ENCODE measurements at regions not wholly inside any gene's neighbourhood (a gene's known extent, or its start where the extent isn't known, plus 50 kb on each side); places are given as distances from the start of the nearest gene placed in this dataset.
"Not testable (repeated sequence)": the region's sequence is repeated elsewhere in the genome, so short reads cannot be mapped to it uniquely, and the experiment has no call there.

DNA sequence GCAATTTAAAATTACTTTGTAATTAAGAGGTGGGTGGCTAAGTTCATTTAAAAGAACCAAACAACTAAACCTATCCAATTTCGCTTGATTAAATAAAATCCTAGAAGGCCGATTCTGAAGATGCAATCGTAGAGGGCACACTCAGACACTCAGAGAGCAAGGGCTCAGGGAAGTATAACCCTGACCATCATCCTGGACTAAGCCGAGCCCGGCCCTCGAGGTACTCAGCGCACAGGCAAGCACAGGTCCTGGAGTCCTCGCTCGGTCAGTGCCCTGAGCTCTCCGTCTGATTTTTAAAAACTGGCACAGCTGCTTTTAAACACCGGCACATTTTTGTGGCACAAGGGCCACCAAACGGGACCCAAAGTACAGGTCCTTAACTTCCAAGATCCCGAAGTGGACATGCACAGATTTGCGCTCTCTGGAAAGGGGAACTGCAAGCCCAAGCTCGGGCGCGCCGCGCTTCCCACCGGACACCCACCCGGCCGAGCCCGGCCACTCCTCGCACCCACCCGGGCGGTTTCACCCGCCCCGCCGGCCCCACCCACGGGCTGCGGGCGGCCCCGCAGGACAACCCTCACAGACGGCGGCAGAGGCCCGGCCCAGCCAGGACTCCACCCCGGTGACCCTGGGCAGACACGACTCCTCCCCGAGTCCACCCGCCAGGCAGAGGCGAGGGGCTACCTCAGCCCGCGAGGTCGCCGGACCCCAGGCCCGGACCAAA is 81.0 kb upstream of the TNK2 start:
- CTCF ChIA-PET; H3K9me3 Mint-ChIP-seq (ENCODE audit: low read depth, unreplicated experiment); H3K27ac Mint-ChIP-seq (ENCODE audit: unreplicated experiment); H3K4me1 Mint-ChIP-seq (ENCODE audit: low read depth, unreplicated experiment); intact Hi-C loops (cut with micrococcal nuclease; ENCODE audit: unreplicated experiment); H3K27me3 Mint-ChIP-seq (ENCODE audit: unreplicated experiment): not testable (repeated sequence)
- H3K4me3 Mint-ChIP-seq (ENCODE audit: low read depth, unreplicated experiment), result peak overlapping the region; percentile 66
- H3K36me3 Mint-ChIP-seq (ENCODE audit: insufficient read depth, unreplicated experiment), result peaks cover 21% of the 10 kb centered on the region
- TSS peak; percentile 56 for BruUV-seq (replicated peaks)
- peak; percentile 38 for DNase-seq

DNA sequence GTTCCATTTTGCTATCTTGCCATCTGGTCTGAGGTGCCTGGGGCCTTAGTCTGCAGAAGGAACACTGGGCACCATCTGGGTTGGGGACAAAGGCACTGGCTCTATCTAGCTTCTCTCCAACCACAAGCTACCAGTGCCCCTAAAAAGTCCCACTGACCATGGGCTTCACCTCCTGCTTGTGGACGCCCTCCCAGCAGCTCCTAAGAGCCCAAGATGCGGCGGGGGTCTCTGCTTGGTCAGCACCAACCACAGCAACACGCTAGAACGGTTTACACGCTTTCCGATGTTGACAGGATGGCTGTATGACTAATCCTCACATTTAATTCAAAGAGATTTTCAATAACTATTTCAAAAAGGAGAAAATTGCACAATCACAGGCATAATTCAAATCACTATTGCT is 80.4 kb upstream of the TNK2 start:
- DNase-seq; H3K27ac Mint-ChIP-seq (ENCODE audit: unreplicated experiment): not testable (repeated sequence)

DNA sequence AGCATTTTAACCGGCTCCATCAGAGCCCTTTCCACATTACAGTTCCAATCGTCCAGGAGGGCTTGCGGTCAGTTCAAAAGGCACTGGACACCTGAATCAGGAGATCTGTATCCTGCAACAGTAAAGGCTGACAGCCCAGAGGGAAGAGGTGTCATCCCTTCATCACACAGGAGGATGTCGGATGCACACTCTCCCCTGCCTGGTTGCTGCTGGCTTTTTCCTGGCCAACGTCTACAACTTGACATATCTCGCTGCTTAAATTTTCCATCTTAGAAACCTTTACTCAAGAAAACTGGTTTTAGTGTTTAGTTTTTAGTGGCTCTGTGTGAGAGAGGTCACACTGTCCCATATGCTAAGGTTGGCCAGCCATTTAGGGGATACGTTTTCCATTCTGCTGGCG is 78.7 kb upstream of the TNK2 start:
- DNase-seq; H3K4me1 Mint-ChIP-seq (ENCODE audit: low read depth, unreplicated experiment); H3K4me3 Mint-ChIP-seq (ENCODE audit: low read depth, unreplicated experiment); H3K9me3 Mint-ChIP-seq (ENCODE audit: low read depth, unreplicated experiment); CTCF ChIA-PET; intact Hi-C loops (cut with micrococcal nuclease; ENCODE audit: unreplicated experiment); H3K27ac Mint-ChIP-seq (ENCODE audit: unreplicated experiment); BruUV-seq (replicated peaks); H3K27me3 Mint-ChIP-seq (ENCODE audit: unreplicated experiment): not testable (repeated sequence)
- H3K36me3 Mint-ChIP-seq (ENCODE audit: insufficient read depth, unreplicated experiment), result peaks cover 34% of the 10 kb centered on the region

More for the DNA sequence above, 80.4 kb upstream of the TNK2 start:
- BruUV-seq (replicated peaks); H3K4me1 Mint-ChIP-seq (ENCODE audit: low read depth, unreplicated experiment); intact Hi-C loops (cut with micrococcal nuclease; ENCODE audit: unreplicated experiment); CTCF ChIA-PET; H3K27me3 Mint-ChIP-seq (ENCODE audit: unreplicated experiment); H3K9me3 Mint-ChIP-seq (ENCODE audit: low read depth, unreplicated experiment): not testable (repeated sequence)
- peak overlapping the region; percentile 53 for H3K4me3 Mint-ChIP-seq (ENCODE audit: low read depth, unreplicated experiment)
- H3K36me3 Mint-ChIP-seq (ENCODE audit: insufficient read depth, unreplicated experiment), result peaks cover 27% of the 10 kb centered on the region

DNA sequence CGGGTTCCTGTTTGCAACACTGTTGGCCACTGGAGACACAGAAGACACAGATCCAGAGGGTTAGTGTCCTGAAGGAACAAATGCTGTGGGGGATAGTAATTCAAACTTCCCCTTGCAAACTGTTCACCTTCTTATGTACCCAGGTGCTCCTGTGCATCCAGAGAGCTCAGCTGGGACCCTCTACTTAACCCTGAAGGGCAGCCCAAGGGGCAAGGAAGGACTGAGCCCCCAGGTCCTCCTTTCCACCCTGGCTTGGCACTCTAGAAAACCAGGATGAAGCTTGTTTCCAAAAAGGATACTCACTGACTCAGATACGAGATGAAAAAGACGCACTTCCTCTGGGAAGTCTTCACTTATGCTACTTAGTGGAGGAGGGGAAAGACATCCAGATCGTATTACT is 78.2 kb upstream of the TNK2 start:
- H3K9me3 Mint-ChIP-seq (ENCODE audit: low read depth, unreplicated experiment); intact Hi-C loops (cut with micrococcal nuclease; ENCODE audit: unreplicated experiment); H3K27me3 Mint-ChIP-seq (ENCODE audit: unreplicated experiment): not testable (repeated sequence)

DNA sequence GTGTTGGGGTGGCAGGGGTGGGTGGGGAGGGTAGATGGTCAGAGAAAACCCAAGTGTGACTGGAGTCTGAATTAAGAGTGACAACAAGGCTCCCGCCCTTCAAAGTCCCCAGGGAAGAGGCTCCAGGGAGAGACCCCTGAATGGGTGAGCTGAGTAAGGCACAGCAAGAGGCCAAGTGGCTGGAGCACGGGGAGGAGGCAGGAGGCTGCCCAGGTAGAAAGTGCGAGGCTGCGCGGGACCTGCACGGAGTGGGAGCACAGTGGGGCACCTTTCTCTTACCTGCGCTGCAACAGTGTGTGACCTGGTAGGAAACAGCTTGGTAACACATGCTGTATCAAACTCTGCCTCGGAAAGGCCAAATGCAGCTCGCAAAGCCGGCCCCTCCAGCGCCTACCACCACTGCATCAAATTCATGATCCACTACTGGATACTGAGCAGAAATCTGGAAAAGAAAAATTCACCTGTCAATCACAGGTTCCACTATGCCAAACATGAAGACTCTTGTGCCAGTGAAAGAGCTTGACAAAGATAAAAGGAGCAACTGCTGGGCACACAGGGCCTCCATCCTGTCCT is 77.1 kb upstream of the TNK2 start:
- DNase-seq; BruUV-seq (replicated peaks); intact Hi-C loops (cut with micrococcal nuclease; ENCODE audit: unreplicated experiment); H3K4me1 Mint-ChIP-seq (ENCODE audit: low read depth, unreplicated experiment); H3K4me3 Mint-ChIP-seq (ENCODE audit: low read depth, unreplicated experiment); CTCF ChIA-PET; H3K9me3 Mint-ChIP-seq (ENCODE audit: low read depth, unreplicated experiment); H3K27ac Mint-ChIP-seq (ENCODE audit: unreplicated experiment); H3K27me3 Mint-ChIP-seq (ENCODE audit: unreplicated experiment): not testable (repeated sequence)
- H3K36me3 Mint-ChIP-seq (ENCODE audit: insufficient read depth, unreplicated experiment), result peaks cover 27% of the 10 kb centered on the region

More for the DNA sequence above, 78.2 kb upstream of the TNK2 start:
- BruUV-seq (replicated peaks); CTCF ChIA-PET; DNase-seq; H3K4me1 Mint-ChIP-seq (ENCODE audit: low read depth, unreplicated experiment); H3K27ac Mint-ChIP-seq (ENCODE audit: unreplicated experiment); H3K4me3 Mint-ChIP-seq (ENCODE audit: low read depth, unreplicated experiment): not testable (repeated sequence)
- peaks cover 34% of the 10 kb centered on the region for H3K36me3 Mint-ChIP-seq (ENCODE audit: insufficient read depth, unreplicated experiment)

DNA sequence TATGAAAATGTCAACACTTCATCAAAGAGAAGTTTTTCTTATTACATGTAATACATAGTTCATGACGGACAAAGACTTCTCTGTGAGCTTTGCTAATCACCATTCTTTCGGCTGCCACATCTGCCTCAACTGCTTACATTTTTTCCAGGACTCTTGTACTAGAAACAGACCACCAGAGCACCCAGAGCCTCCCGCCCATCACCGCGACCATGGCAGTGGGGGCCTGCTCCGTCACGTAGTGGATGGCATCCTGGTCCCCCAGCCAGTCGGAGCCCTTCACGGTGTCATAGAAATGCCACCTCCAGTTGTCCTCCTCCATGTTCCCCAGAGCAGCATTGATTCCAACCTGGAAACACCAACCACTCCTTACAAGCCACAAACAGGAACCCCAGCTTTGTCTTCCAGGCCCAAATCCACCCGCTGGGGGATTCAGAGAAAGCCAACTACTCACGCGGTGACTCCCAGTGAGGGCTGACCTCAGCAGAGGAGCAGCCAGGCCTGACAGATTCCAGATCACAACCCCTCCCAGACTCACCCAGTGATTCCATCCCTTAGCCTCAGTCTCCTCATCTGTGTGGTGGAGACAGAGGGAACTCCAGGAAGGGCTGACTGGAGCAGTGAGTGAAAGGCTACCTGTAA is 76.2 kb upstream of the TNK2 start:
- H3K4me3 Mint-ChIP-seq (ENCODE audit: low read depth, unreplicated experiment); BruUV-seq (replicated peaks); H3K4me1 Mint-ChIP-seq (ENCODE audit: low read depth, unreplicated experiment); H3K27ac Mint-ChIP-seq (ENCODE audit: unreplicated experiment); intact Hi-C loops (cut with micrococcal nuclease; ENCODE audit: unreplicated experiment); CTCF ChIA-PET; H3K27me3 Mint-ChIP-seq (ENCODE audit: unreplicated experiment); H3K9me3 Mint-ChIP-seq (ENCODE audit: low read depth, unreplicated experiment); DNase-seq: not testable (repeated sequence)
- H3K36me3 Mint-ChIP-seq (ENCODE audit: insufficient read depth, unreplicated experiment), result peaks cover 20% of the 10 kb centered on the region

DNA sequence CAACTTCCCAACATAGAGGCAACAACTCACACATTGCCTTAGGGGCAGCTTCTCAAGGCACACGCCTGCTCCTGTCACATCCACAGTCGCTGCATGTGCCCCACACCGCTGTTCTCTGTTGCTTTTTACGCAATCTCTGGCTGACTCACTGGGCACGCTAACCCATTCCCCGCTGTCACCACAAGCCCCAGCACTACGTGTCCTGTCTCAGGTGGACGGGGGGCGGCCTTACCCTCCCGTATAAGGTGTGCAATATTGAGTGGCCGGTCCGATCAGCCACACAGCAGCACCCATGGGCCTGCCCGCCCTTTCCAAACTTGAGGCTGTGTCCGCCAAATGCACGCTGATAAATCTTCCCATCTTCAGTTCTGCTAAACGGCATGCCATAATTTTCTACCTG is 75.5 kb upstream of the TNK2 start:
- DNase-seq; H3K27ac Mint-ChIP-seq (ENCODE audit: unreplicated experiment); H3K4me1 Mint-ChIP-seq (ENCODE audit: low read depth, unreplicated experiment); H3K4me3 Mint-ChIP-seq (ENCODE audit: low read depth, unreplicated experiment); H3K9me3 Mint-ChIP-seq (ENCODE audit: low read depth, unreplicated experiment); H3K27me3 Mint-ChIP-seq (ENCODE audit: unreplicated experiment); BruUV-seq (replicated peaks); CTCF ChIA-PET; intact Hi-C loops (cut with micrococcal nuclease; ENCODE audit: unreplicated experiment): not testable (repeated sequence)
- H3K36me3 Mint-ChIP-seq (ENCODE audit: insufficient read depth, unreplicated experiment), result peaks cover 21% of the 10 kb centered on the region

DNA sequence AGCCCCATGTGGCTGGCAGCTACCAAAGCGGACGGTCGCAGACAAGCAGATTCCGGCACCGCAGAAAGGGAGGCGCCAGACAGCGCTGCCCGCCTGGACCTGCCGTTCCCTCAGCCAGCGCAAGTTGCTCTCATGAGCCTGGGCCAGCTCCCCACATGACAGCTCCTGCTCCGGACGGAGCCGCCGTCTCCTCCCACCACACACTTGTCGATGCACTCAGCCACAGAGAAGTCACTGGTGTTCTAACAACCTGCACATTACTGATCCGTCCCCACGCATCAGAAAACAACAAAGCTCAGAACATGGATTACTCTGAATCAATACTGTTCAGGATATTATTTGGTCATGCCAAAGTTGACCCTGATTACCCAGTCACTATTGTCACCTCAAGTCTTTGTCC is 74.4 kb upstream of the TNK2 start:
- H3K9me3 Mint-ChIP-seq (ENCODE audit: low read depth, unreplicated experiment); CTCF ChIA-PET: not testable (repeated sequence)
- peaks cover 28% of the 10 kb centered on the region for H3K36me3 Mint-ChIP-seq (ENCODE audit: insufficient read depth, unreplicated experiment)

DNA sequence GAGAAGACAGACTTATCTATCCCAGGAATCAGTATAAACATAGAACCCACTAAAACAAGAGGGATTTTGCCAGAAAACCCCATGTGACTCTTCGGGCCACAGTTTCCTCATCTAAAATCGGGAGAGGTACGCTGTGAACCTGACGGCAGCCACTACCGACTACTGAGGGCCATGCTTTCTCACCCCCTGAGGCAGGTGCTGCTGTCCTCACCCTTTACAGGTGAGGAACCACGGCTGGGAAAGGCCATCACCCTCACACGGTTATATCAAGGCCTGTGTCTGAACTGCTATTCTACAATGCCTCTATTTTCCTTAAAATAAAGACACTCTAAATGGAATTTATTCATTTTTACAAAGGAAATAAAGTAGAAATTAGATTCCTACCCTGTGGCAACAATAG is 73.4 kb upstream of the TNK2 start:
- H3K27ac Mint-ChIP-seq (ENCODE audit: unreplicated experiment); H3K4me3 Mint-ChIP-seq (ENCODE audit: low read depth, unreplicated experiment); H3K4me1 Mint-ChIP-seq (ENCODE audit: low read depth, unreplicated experiment); DNase-seq; CTCF ChIA-PET; H3K9me3 Mint-ChIP-seq (ENCODE audit: low read depth, unreplicated experiment); BruUV-seq (replicated peaks); intact Hi-C loops (cut with micrococcal nuclease; ENCODE audit: unreplicated experiment); H3K27me3 Mint-ChIP-seq (ENCODE audit: unreplicated experiment): not testable (repeated sequence)
- H3K36me3 Mint-ChIP-seq (ENCODE audit: insufficient read depth, unreplicated experiment), result peaks cover 28% of the 10 kb centered on the region

More for the DNA sequence above, 74.4 kb upstream of the TNK2 start:
- DNase-seq; H3K27ac Mint-ChIP-seq (ENCODE audit: unreplicated experiment); H3K27me3 Mint-ChIP-seq (ENCODE audit: unreplicated experiment); H3K4me1 Mint-ChIP-seq (ENCODE audit: low read depth, unreplicated experiment); BruUV-seq (replicated peaks); intact Hi-C loops (cut with micrococcal nuclease; ENCODE audit: unreplicated experiment); H3K4me3 Mint-ChIP-seq (ENCODE audit: low read depth, unreplicated experiment): not testable (repeated sequence)

DNA sequence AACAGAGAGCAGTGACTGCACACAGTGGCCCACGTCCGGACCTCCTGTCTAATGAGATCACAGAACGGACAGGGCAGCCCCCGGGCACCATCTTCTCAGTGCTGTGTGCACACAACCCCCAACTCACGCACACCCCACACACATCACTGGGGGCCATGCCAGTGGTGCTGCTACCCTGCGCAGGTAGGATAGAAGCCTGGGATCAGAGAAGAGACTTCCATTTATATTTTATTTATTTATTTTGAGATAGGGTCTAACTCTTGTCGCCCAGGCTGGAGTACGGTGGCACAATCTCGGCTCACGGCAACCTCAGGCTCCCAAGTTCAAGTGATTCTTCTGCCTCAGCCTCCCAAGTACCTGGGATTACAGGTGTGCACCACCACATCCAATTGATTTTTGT is 71.5 kb upstream of the TNK2 start:
- BruUV-seq (replicated peaks); DNase-seq; H3K9me3 Mint-ChIP-seq (ENCODE audit: low read depth, unreplicated experiment); CTCF ChIA-PET; intact Hi-C loops (cut with micrococcal nuclease; ENCODE audit: unreplicated experiment); H3K4me1 Mint-ChIP-seq (ENCODE audit: low read depth, unreplicated experiment); H3K27ac Mint-ChIP-seq (ENCODE audit: unreplicated experiment); H3K27me3 Mint-ChIP-seq (ENCODE audit: unreplicated experiment); H3K4me3 Mint-ChIP-seq (ENCODE audit: low read depth, unreplicated experiment): not testable (repeated sequence)
- H3K36me3 Mint-ChIP-seq (ENCODE audit: insufficient read depth, unreplicated experiment), result peaks cover 28% of the 10 kb centered on the region

All from Calu3 (cell line).